ENCODE measurements at regions not wholly inside any gene's neighbourhood (a gene's known extent, or its start where the extent isn't known, plus 50 kb on each side); places are given as distances from the start of the nearest gene placed in this dataset.

DNA sequence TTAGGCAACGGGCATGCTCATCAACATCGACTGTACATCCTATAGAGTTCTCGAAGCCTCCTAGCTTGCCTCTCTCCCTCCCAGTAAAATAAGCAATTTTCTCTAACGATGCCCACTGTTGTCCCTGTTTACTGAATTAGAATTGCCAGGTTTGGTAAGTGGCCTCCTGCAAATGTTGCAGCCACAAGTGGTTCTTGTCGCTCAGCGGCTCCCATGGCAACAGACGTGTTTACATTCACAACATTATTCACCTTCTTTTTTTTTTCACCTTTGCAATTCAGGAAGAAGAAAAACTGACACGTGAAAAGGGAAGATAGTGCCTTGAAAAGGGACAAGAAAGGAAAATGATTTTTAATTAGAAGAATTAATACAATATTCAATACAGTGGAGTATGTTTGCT is 100.9 kb upstream of the PKP2 start:
- Histone ChIP-seq H2AFZ (ENCODE audit: low read length) (no peak overlapping the region), H3K36me3 (ENCODE audit: low read depth, low read length) (no peaks in the 10 kb centered on the region), H4K20me1 (ENCODE audit: low read length) (no peaks in the 10 kb centered on the region), H3F3A (ENCODE audit: low read length, unreplicated experiment) (no peaks in the 10 kb centered on the region), H3K9me2 (replicated peaks; ENCODE audit: low read length) (no peaks in the 10 kb centered on the region), H3K79me2 (ENCODE audit: low read length) (no peaks in the 10 kb centered on the region), H3K4me1 (ENCODE audit: insufficient read depth, low read length) (peaks cover 22% of the 10 kb centered on the region), H3K4me2 (ENCODE audit: low read length) (no peak overlapping the region), H3K9ac (ENCODE audit: low read length) (no peak overlapping the region), H3K9me3 (ENCODE audit: low read length) (no peaks in the 10 kb centered on the region), H3K27ac (ENCODE audit: low read length) (no peak overlapping the region), H3K4me3 (ENCODE audit: low read length) (no peak overlapping the region), H3K27me3 (ENCODE audit: low read length) (no peaks in the 10 kb centered on the region)
- intact Hi-C loops (cut with micrococcal nuclease) = no loop called here
- ChIA-PET POLR2A (ENCODE audit: unreplicated experiment) (no interaction called here), CTCF (no interaction called here)
- TF ChIP-seq EZH2phosphoT487 (IDR thresholded peaks at IDR 0.05; ENCODE audit: borderline replicate concordance, low read length) (no peak), CTCF (conservative IDR thresholded peaks at IDR 0.05; ENCODE audit: low read depth, low read length) (no peak), EZH2 (IDR thresholded peaks at IDR 0.05; ENCODE audit: low read length, unreplicated experiment) (no peak)
- ATAC-seq = no peak
- no TSS peak for BruUV-seq (replicated peaks)
- no peak for DNase-seq

DNA sequence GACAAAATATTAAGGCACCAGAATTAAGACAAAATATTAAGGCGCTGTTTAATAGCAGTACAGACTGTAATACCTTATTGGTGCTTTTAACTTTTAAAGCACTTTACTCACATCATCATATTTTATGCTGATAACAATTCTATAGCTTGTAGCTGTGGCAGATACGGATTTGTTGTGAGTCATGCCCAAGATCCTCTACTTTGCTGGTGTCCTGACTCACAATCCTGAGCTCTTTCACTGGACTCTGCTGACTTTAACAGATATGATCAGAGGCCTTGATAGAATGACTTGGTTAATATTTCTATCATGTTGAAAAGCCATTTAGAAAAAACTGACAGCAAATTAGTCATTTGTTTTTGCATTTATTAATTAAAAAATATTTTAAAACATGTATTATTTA is 99.0 kb upstream of the PKP2 start:
- intact Hi-C loops (cut with micrococcal nuclease) = no loop called here
- H3K79me2 ChIP-seq (ENCODE audit: low read length) = no peaks in the 10 kb centered on the region
- BruUV-seq (replicated peaks) = no TSS peak
- no peaks in the 10 kb centered on the region for H3K27me3 ChIP-seq (ENCODE audit: low read length)
- TF ChIP-seq EZH2 (IDR thresholded peaks at IDR 0.05; ENCODE audit: low read length, unreplicated experiment) (no peak), CTCF (conservative IDR thresholded peaks at IDR 0.05; ENCODE audit: low read depth, low read length) (no peak), EZH2phosphoT487 (IDR thresholded peaks at IDR 0.05; ENCODE audit: borderline replicate concordance, low read length) (no peak)
- ChIA-PET CTCF (no interaction called here), POLR2A (ENCODE audit: unreplicated experiment) (no interaction called here)
- peak; percentile 71 for ATAC-seq
- peaks cover 27% of the 10 kb centered on the region for H3K4me1 ChIP-seq (ENCODE audit: insufficient read depth, low read length)
- no peaks in the 10 kb centered on the region for H4K20me1 ChIP-seq (ENCODE audit: low read length)
- no peaks in the 10 kb centered on the region for H3K9me2 ChIP-seq (replicated peaks; ENCODE audit: low read length)
- no peak overlapping the region for H3K27ac ChIP-seq (ENCODE audit: low read length)
- no peak overlapping the region for H2AFZ ChIP-seq (ENCODE audit: low read length)
- H3K4me3 ChIP-seq (ENCODE audit: low read length) = no peak overlapping the region
- H3K4me2 ChIP-seq (ENCODE audit: low read length) = no peak overlapping the region
- H3K9me3 ChIP-seq (ENCODE audit: low read length) = no peaks in the 10 kb centered on the region
- no peaks in the 10 kb centered on the region for H3F3A ChIP-seq (ENCODE audit: low read length, unreplicated experiment)
- DNase-seq = peak; percentile 45
- no peaks in the 10 kb centered on the region for H3K36me3 ChIP-seq (ENCODE audit: low read depth, low read length)
- no peak overlapping the region for H3K9ac ChIP-seq (ENCODE audit: low read length)

DNA sequence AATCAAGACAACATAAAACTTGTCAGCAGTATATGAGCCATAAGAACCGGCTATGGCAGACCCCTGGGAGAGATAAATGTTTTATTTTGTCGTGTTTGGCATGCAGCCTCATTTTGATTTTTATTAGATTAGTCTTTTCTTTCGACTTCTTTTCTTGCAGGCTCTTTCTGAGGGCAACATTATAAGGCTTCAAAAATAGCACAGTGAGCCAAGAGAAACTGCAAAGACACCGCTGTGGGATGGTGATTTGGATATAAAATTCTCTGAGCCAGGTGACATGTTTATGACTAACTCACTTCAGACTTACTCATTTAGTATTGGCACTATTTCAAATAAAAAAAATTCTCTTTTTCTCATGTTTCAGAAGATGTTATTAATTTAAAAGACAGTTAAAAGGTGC is 96.8 kb upstream of the PKP2 start:
- TF ChIP-seq EZH2 (IDR thresholded peaks at IDR 0.05; ENCODE audit: low read length, unreplicated experiment) (no peak), EZH2phosphoT487 (IDR thresholded peaks at IDR 0.05; ENCODE audit: borderline replicate concordance, low read length) (no peak), CTCF (conservative IDR thresholded peaks at IDR 0.05; ENCODE audit: low read depth, low read length) (no peak)
- H3K27ac ChIP-seq (ENCODE audit: low read length) = no peak overlapping the region; the same call in 1 of the 2 replicates
- no peaks in the 10 kb centered on the region for H3K27me3 ChIP-seq (ENCODE audit: low read length)
- intact Hi-C loops (cut with micrococcal nuclease) = no loop called here
- POLR2A ChIA-PET (ENCODE audit: unreplicated experiment) = no interaction called here
- no peaks in the 10 kb centered on the region for H3K79me2 ChIP-seq (ENCODE audit: low read length)
- no peaks in the 10 kb centered on the region for H3F3A ChIP-seq (ENCODE audit: low read length, unreplicated experiment)
- H2AFZ ChIP-seq (ENCODE audit: low read length) = no peak overlapping the region
- peak; percentile 71 for ATAC-seq
- H3K4me3 ChIP-seq (ENCODE audit: low read length) = no peak overlapping the region
- H3K4me1 ChIP-seq (ENCODE audit: insufficient read depth, low read length) = peaks cover 49% of the 10 kb centered on the region
- BruUV-seq (replicated peaks) = no TSS peak
- no peaks in the 10 kb centered on the region for H3K36me3 ChIP-seq (ENCODE audit: low read depth, low read length)
- peak overlapping the region; percentile 27 for H3K4me2 ChIP-seq (ENCODE audit: low read length)
- H4K20me1 ChIP-seq (ENCODE audit: low read length) = no peaks in the 10 kb centered on the region
- H3K9me3 ChIP-seq (ENCODE audit: low read length) = no peaks in the 10 kb centered on the region
- H3K9ac ChIP-seq (ENCODE audit: low read length) = no peak overlapping the region
- peak; percentile 63 for DNase-seq
- CTCF ChIA-PET = no interaction called here
- H3K9me2 ChIP-seq (replicated peaks; ENCODE audit: low read length) = no peaks in the 10 kb centered on the region

Measured in PC-3 (cell line).